ENCODE measurements at regions not wholly inside any gene's neighbourhood (a gene's known extent, or its start where the extent isn't known, plus 50 kb on each side); places are given as distances from the start of the nearest gene placed in this dataset.

DNA sequence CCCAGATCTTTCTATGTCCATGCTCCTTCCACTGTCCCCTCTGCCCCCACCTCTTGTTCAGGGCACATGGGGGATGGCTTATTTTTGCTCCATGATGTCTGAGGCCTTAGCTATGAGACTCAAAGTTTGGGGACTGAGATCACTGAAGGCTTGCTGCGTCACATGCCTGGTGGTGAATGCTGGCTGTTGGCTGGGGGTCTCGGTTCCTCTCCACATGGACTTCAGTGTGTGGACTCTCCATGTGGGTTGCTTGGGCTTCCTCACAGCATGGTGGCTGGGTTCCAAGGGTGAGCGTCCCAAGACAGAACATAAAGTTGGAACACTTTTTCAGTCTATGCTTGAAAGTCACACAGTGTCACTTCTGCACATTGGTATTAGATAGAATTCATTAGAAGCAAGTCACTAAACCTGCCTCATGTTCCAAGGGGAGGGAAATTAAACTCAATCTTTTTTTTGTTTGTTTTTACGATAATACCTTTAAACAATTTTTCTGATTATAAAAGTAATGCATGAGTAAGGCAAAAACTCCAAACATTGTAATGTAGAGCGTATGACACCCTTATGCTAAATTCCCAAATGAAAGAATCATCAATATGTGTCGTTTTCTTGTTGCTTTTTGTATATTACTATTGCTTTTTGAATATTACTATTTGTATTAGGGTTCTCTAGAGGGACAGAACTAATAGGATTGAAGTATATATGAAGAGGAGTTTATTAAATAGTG, 111.7 kb downstream of the MYCN start:
- Histone ChIP-seq H3F3A (ENCODE audit: insufficient read depth, low read length, poor library complexity, severe bottlenecking) (no peaks in the 10 kb centered on the region), H3K27ac (ENCODE audit: low read length) (no peak overlapping the region), H4K20me1 (ENCODE audit: insufficient read depth) (no peaks in the 10 kb centered on the region), H3K9ac (ENCODE audit: low read length) (no peak overlapping the region), H3K4me2 (ENCODE audit: low read length) (no peak overlapping the region), H3K36me3 (ENCODE audit: insufficient read depth, low read length) (no peaks in the 10 kb centered on the region), H3K79me2 (replicated peaks; ENCODE audit: insufficient read depth, low read length) (no peaks in the 10 kb centered on the region), H3K9me2 (ENCODE audit: insufficient read depth, low read length) (no peaks in the 10 kb centered on the region), H3K9me3 (ENCODE audit: low read length) (no peaks in the 10 kb centered on the region), H3K27me3 (ENCODE audit: insufficient read depth, low read depth, low read length) (no peaks in the 10 kb centered on the region), H2AFZ (ENCODE audit: low read depth, low read length) (no peak overlapping the region), H3K4me3 (ENCODE audit: low read length) (no peak overlapping the region)
- no peak for TF ChIP-seq RAD21 (conservative IDR thresholded peaks at IDR 0.05)
- no peak for TF ChIP-seq TAF1 (IDR thresholded peaks at IDR 0.05; ENCODE audit: low read depth)
- TF ChIP-seq REST (IDR thresholded peaks at IDR 0.05; ENCODE audit: borderline replicate concordance), result no peak
- TF ChIP-seq EP300 (conservative IDR thresholded peaks at IDR 0.05; ENCODE audit: poor library complexity, severe bottlenecking), result no peak
- TF ChIP-seq POLR2AphosphoS5 (IDR thresholded peaks at IDR 0.05), result no peak

DNA sequence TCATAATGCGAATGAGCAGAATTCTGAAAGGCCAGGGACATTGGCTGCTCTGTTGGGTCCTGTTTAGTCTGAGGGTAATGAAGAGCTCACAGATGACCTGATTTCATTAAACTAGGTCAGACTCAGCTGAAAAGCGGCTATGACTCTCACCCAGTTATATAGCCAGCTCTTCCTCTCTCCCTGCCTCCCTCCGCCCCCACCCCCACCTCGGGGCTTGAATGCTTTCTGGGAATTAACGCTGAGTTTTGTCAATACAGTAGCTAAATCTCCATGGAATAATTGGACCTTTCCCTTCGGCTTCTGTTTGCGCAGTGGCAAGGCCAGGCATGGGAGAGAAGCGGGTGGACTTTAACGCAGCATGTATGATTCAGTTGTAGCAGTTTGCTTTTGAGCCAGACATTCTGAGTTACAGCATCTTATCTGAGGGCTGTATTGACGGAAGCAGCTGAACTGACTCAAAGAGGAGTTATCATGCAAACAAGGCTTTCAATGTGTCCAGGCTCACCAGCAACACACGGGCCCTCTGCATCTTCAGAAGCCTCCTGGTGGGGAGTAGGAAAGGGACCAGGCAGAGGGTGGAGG, 110.6 kb downstream of the MYCN start:
- no peak overlapping the region for H3K9ac ChIP-seq (ENCODE audit: low read length)
- no peak overlapping the region for H2AFZ ChIP-seq (ENCODE audit: low read depth, low read length)
- no peaks in the 10 kb centered on the region for H3K36me3 ChIP-seq (ENCODE audit: insufficient read depth, low read length)

More for the DNA sequence above, 110.6 kb downstream of the MYCN start:
- Histone ChIP-seq H3K79me2 (replicated peaks; ENCODE audit: insufficient read depth, low read length) (no peaks in the 10 kb centered on the region), H3K9me2 (ENCODE audit: insufficient read depth, low read length) (no peaks in the 10 kb centered on the region), H3K27me3 (ENCODE audit: insufficient read depth, low read depth, low read length) (no peaks in the 10 kb centered on the region), H3K4me3 (ENCODE audit: low read length) (no peak overlapping the region), H3K27ac (ENCODE audit: low read length) (no peak overlapping the region), H4K20me1 (ENCODE audit: insufficient read depth) (no peaks in the 10 kb centered on the region), H3K4me2 (ENCODE audit: low read length) (no peak overlapping the region), H3K9me3 (ENCODE audit: low read length) (no peaks in the 10 kb centered on the region), H3F3A (ENCODE audit: insufficient read depth, low read length, poor library complexity, severe bottlenecking) (no peaks in the 10 kb centered on the region)
- no peak for TF ChIP-seq REST (IDR thresholded peaks at IDR 0.05; ENCODE audit: borderline replicate concordance)
- no peak for TF ChIP-seq RAD21 (conservative IDR thresholded peaks at IDR 0.05)
- no peak for TF ChIP-seq SMC3 (conservative IDR thresholded peaks at IDR 0.05; ENCODE audit: poor library complexity)
- no peak for TF ChIP-seq EP300 (conservative IDR thresholded peaks at IDR 0.05; ENCODE audit: poor library complexity, severe bottlenecking)
- TF ChIP-seq TAF1 (IDR thresholded peaks at IDR 0.05; ENCODE audit: low read depth), result no peak
- no peak for TF ChIP-seq CTCF (IDR thresholded peaks at IDR 0.05; ENCODE audit: poor library complexity, severe bottlenecking)
- TF ChIP-seq POLR2AphosphoS5 (IDR thresholded peaks at IDR 0.05), result no peak
- TF ChIP-seq MXI1 (conservative IDR thresholded peaks at IDR 0.05; ENCODE audit: poor library complexity, severe bottlenecking), result no peak
- TF ChIP-seq EZH2 (IDR thresholded peaks at IDR 0.05; ENCODE audit: borderline replicate concordance, insufficient read depth, low read length, poor library complexity, severe bottlenecking), result no peak
